Cardiac fibroblast (primary cell): ENCODE measurements at regions not wholly inside any gene's neighbourhood (a gene's known extent, or its start where the extent isn't known, plus 50 kb on each side); places are given as distances from the start of the nearest gene placed in this dataset.

Experiments used
- DNase-seq, 2 donors: peaks; one replicate each; pipeline versions ENCODE4 v3.0.0 to v3.0.0-alpha.2; 2010; ENCODE audit warnings: low read depth in 2 of 2
- H3K4me3 ChIP-seq, 2 donors: replicated peaks in 1 of 2; 1 replicate in 1 of 2; 2 replicates in 1 of 2; pipeline ENCODE4 v1.5.1; 2011; ENCODE audit warnings: low read depth in 2 of 2, low read length in 2 of 2, mild to moderate bottlenecking in 2 of 2, moderate library complexity in 1 of 2
- CTCF ChIP-seq: IDR thresholded peaks from one replicate; pipeline ENCODE4 v1.5.1; 2011; ENCODE audit warnings: low read depth, mild to moderate bottlenecking, low read length, inconsistent platforms

- H3K4me3 ChIP-seq = no peak overlapping the region
- TF ChIP-seq CTCF = no peak
- DNase-seq = no peak
These were observed 147.3 kb upstream of the PCBD1 start for GRCh38 chr10:71035511-71036296.

GRCh38 chr10:71036297-71036966, 148.1 kb upstream of the PCBD1 start:
- no peak for DNase-seq
- TF ChIP-seq CTCF = no peak
- no peak overlapping the region for H3K4me3 ChIP-seq

- H3K4me3 ChIP-seq = no peak overlapping the region
- TF ChIP-seq CTCF = no peak
- no peak for DNase-seq
These were observed 149.8 kb upstream of the PCBD1 start for GRCh38 chr10:71038091-71038633.

GRCh38 chr10:71038921-71039320, 150.6 kb upstream of the PCBD1 start:
- no peak overlapping the region for H3K4me3 ChIP-seq
- DNase-seq = no peak
- TF ChIP-seq CTCF = no peak

- TF ChIP-seq CTCF = no peak
- DNase-seq = no peak
- H3K4me3 ChIP-seq = no peak overlapping the region
These were observed 151.2 kb upstream of the PCBD1 start for GRCh38 chr10:71039551-71039950.

GRCh38 chr10:71040343-71040742, 152.0 kb upstream of the PCBD1 start:
- no peak overlapping the region for H3K4me3 ChIP-seq
- TF ChIP-seq CTCF = no peak
- no peak for DNase-seq
